PC-9 (cell line): ENCODE measurements at regions not wholly inside any gene's neighbourhood (a gene's known extent, or its start where the extent isn't known, plus 50 kb on each side); places are given as distances from the start of the nearest gene placed in this dataset.

Source experiments
- CTCF ChIP-seq: fragments of 200-600 bp; sonication (generic); conservative IDR thresholded peaks from 2 replicates; pipeline ENCODE4 v1.6.1; 2017; ENCODE audit warnings: mixed run types, antibody characterized with exemption, mild to moderate bottlenecking, moderate library complexity
- EZH2 ChIP-seq: fragments of 200-600 bp; sonication (generic); IDR thresholded peaks from 2 replicates; pipeline ENCODE4 v1.8.0; 2017; ENCODE audit warnings: antibody characterized with exemption, low read depth

- TF ChIP-seq CTCF (no peak), EZH2 (no peak)
Observed at GRCh38 chr3:78256123-78256522, 1216.2 kb downstream of the ROBO2 start.
